ENCODE measurements at regions not wholly inside any gene's neighbourhood (a gene's known extent, or its start where the extent isn't known, plus 50 kb on each side); places are given as distances from the start of the nearest gene placed in this dataset.

DNA sequence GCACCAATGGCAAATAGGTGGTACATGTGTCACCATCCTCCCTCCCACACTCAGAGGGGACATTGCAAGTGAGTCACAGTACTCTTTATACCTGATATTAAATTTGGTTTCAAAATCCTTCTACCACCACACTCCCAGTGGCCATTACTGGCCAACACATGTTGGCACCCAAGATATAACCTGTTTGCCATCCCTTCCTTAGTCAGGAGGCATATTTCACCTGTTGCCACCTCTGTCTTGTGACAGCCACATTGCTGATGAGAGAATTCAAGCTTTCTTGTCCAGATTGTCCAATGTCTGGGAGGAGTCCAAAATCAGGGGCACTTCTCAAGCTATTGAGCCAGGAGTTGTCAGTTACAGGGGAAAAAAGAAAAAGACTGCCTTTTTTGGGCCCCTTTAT is 80.2 kb upstream of the WWC1 start:
- DNase-seq (ENCODE audit: low spot score) = no peak
- TF ChIP-seq, protein P1, sequence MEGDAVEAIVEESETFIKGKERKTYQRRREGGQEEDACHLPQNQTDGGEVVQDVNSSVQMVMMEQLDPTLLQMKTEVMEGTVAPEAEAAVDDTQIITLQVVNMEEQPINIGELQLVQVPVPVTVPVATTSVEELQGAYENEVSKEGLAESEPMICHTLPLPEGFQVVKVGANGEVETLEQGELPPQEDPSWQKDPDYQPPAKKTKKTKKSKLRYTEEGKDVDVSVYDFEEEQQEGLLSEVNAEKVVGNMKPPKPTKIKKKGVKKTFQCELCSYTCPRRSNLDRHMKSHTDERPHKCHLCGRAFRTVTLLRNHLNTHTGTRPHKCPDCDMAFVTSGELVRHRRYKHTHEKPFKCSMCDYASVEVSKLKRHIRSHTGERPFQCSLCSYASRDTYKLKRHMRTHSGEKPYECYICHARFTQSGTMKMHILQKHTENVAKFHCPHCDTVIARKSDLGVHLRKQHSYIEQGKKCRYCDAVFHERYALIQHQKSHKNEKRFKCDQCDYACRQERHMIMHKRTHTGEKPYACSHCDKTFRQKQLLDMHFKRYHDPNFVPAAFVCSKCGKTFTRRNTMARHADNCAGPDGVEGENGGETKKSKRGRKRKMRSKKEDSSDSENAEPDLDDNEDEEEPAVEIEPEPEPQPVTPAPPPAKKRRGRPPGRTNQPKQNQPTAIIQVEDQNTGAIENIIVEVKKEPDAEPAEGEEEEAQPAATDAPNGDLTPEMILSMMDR (IDR thresholded peaks at IDR 0.05; ENCODE audit: extremely low read depth, missing control alignments) = no peak

DNA sequence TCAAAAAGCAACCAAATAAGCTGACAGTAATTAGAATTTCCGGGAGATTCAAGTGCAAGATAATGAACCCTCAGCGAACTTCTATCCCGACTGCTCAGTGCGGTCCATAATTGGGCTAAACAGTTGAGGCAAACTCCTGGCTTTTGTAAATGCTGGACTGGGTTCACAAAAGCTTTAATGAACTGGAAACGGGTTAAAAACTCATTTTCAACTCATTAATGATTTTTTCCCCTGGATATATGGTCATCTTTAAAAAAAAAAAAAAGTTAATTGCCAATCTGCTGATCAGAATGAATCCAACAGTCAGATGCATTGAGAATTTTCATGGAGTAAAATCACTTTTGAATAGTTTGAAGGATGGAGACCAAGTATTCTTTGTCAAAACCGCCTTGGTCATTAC is 79.5 kb upstream of the WWC1 start:
- TF ChIP-seq, protein P1 (IDR thresholded peaks at IDR 0.05; ENCODE audit: extremely low read depth, missing control alignments) = no peak
- DNase-seq (ENCODE audit: low spot score) = no peak

DNA sequence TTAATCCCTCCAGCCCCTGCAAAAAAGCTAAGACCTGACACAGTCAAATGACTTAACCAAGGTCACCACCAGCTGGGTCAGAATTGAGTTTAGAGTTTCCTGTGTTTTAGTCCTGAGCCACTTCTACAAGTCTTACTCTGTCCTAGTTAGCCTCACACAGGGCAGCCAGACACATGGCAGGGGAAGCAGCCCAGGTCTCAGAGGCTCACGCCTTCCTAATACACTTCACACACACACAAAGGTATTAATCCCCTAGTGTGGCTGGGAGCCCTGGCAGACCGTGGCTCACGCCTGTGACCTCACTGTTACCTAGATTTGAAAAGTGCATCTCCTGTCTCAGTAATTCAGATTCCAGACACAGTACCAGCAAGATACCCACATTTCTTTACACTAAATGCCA is 77.4 kb upstream of the WWC1 start:
- DNase-seq (ENCODE audit: low spot score) = no peak
- TF ChIP-seq, protein P1 (IDR thresholded peaks at IDR 0.05; ENCODE audit: extremely low read depth, missing control alignments) = no peak

DNA sequence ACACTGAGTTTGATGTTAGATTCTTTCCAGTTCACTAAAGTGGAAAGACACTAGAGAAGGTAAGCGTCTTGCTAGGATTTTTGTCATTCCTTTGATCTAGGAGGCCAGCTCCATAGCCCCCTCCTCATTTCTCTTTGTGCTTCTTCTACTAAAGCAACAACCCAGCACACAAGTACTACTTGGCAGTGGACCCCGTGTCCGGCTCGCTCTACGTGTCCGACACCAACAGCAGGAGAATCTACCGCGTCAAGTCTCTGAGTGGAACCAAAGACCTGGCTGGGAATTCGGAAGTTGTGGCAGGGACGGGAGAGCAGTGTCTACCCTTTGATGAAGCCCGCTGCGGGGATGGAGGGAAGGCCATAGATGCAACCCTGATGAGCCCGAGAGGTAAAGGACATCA is 76.6 kb upstream of the WWC1 start:
- no peak for DNase-seq (ENCODE audit: low spot score)
- TF ChIP-seq, protein P1 (IDR thresholded peaks at IDR 0.05; ENCODE audit: extremely low read depth, missing control alignments) = no peak

DNA sequence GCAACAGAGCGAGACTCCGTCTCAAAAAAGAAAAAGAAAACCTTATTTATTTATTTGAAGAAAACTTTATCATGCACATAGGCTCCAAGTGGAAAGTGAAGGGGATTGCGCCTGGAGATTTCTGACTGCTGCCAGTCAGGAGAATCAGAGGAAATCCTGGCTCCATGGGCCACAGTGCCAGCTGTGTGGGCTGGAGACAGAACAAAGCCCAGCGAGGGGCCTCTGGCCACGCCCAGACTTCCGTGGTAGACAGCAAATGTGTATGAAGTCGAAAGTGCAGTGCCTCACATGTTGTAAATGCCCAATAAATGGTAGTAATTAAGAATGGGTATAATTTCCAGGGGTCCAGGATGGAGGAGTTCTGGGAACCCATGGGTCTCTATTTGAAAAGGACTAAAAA is 75.8 kb upstream of the WWC1 start:
- TF ChIP-seq, protein P1 (IDR thresholded peaks at IDR 0.05; ENCODE audit: extremely low read depth, missing control alignments) = no peak
- DNase-seq (ENCODE audit: low spot score) = no peak

DNA sequence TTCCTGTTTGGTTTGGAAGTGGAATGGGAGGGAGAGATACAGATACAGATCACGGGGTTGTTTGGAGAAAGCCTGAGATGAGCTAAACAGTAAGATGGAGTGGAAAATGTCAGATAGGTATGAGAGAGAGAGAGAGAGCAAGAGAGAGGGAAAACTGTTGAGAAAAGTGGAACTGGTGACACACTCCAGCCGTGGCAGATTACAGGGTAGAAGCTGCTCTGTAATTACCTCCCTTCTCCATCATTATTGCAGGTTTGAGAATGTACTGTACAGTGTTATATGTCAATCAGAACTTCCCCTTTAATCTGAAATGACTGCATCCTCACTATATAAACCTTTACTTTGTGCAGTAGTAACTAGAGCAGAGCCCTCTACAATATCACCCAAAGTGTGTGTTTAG is 74.5 kb upstream of the WWC1 start:
- TF ChIP-seq, protein P1 (IDR thresholded peaks at IDR 0.05; ENCODE audit: extremely low read depth, missing control alignments) = no peak
- DNase-seq (ENCODE audit: low spot score) = no peak

DNA sequence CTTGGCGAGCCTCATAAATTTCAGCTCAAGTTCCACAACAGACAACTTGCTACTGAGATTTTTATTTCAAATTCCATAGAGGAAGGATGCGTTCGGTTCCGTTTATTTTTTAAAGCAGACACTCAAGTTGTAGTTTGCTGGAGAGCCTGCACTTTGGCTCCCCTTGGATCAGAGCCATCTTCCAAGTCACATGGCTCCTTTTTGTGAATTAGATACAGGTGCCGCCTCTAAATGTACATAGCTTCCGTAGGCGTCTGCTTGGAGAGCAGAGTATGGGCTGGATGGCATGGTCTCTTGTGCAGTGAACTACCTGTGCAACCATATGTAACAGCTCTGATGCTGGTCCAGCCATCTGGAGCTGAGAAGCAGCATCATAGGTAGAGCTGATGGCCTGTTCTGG is 73.9 kb upstream of the WWC1 start:
- DNase-seq (ENCODE audit: low spot score) = no peak
- TF ChIP-seq, protein P1 (IDR thresholded peaks at IDR 0.05; ENCODE audit: extremely low read depth, missing control alignments) = no peak
